ENCODE measurements at regions not wholly inside any gene's neighbourhood (a gene's known extent, or its start where the extent isn't known, plus 50 kb on each side); places are given as distances from the start of the nearest gene placed in this dataset.
"Not testable (repeated sequence)": the region's sequence is repeated elsewhere in the genome, so short reads cannot be mapped to it uniquely, and the experiment has no call there.

DNA sequence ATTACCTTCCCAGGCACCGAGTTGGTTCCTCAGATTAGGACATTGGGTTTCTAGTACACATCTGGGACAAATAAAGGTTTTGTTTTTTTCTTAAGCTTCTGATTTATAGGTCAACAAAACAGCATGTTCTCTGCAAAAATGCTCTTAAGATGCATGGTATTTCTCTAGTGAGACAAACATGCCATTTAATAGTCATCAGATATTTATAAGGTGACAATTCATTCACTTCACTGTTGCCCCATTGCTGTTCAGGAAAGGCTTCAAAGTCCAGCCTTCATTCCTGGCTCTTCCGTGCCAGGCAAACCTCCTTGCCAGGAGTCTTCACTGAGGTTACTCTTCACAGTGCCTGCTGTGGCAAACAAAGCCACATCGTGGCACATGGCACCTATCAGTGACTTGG, 156.3 kb upstream of the FNDC3A start:
- no peak for DNase-seq (ENCODE audit: extremely low read depth, low read depth)
- TF ChIP-seq, protein P1, sequence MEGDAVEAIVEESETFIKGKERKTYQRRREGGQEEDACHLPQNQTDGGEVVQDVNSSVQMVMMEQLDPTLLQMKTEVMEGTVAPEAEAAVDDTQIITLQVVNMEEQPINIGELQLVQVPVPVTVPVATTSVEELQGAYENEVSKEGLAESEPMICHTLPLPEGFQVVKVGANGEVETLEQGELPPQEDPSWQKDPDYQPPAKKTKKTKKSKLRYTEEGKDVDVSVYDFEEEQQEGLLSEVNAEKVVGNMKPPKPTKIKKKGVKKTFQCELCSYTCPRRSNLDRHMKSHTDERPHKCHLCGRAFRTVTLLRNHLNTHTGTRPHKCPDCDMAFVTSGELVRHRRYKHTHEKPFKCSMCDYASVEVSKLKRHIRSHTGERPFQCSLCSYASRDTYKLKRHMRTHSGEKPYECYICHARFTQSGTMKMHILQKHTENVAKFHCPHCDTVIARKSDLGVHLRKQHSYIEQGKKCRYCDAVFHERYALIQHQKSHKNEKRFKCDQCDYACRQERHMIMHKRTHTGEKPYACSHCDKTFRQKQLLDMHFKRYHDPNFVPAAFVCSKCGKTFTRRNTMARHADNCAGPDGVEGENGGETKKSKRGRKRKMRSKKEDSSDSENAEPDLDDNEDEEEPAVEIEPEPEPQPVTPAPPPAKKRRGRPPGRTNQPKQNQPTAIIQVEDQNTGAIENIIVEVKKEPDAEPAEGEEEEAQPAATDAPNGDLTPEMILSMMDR (IDR thresholded peaks at IDR 0.05; ENCODE audit: low read depth, low read length), result no peak

DNA sequence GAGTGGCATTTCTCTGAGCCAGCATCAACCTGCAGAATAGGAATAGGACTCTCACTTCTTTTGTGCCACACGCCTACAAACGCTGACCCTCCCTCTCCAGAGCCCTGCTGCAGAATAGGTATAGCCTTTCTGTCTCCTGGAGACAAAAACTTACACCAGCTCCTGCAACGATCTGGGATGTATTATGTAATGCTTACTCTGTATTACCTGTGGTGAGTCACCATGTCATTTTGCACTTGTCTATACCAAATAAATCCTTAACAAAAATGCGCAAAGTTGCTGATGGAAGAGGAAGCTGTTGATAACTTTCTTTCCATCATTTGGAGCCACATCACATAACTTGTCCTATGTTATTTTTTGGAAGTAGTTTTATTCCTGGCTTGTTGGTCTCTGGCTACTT, 155.8 kb upstream of the FNDC3A start:
- no peak for DNase-seq (ENCODE audit: extremely low read depth, low read depth)
- TF ChIP-seq, protein P1 (IDR thresholded peaks at IDR 0.05; ENCODE audit: low read depth, low read length), result no peak

DNA sequence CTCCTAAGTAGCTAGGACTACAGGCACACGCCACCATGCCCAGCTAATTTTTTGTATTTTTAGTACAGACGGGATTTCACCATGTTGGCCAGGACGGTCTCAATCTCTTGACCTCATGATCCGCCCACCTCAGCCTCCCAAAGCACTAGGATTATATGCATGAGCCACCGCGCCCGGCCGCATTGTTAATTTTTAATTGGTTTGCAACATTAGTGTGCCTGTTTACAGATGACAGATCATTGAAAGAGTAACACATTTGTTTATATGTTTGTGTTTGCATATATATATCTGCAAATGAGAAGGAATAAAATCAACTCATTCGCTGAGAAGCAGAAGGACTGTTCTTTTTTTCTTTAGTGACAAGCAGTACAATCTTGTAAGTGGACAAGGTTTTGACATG, 152.2 kb upstream of the FNDC3A start:
- DNase-seq (ENCODE audit: extremely low read depth, low read depth), result not testable (repeated sequence)

DNA sequence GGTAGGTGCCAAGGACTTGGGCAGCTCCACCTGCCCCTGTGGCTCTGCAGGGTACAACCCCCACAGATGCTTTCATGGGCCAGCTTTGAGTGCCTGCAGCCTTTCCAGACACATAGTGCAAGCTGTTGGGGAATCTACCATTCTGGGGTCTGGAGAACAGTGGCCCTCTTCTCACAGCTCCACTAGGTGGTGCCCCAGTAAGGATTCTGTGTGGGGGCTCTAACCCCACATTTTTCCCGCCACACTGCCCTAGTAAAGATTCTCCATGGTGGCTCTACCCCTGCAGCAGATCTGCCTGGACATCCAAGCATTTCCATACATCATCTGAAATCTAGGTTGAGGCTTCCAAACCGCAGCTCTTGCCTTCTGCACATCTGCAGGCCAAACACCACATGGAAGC, 149.7 kb upstream of the FNDC3A start:
- no peak for DNase-seq (ENCODE audit: extremely low read depth, low read depth)
- TF ChIP-seq, protein P1 (IDR thresholded peaks at IDR 0.05; ENCODE audit: low read depth, low read length), result no peak

DNA sequence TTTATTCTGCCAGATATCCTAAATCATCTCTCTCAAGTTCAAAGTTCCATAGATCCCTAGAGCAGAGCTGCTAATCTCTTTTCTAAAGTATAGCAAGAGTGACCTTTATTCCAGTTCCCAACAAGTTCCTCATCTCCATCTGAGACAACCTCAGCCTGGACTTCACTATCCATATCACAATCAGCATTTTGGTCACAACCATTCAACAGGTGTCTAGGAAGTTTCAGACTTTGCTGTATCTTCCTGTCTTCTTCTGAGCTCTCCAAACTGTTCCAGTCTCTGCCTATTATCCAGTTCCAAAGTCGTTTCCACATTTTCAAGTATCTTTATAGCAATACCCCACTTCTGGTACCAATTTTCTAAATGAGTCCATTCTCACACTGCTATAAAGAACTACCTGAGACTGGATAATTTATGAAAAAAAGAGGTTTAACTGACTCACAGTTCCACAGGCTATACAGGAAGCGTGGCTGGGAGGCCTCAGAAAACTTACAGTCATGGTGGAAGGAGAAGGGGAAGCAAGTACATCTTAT, 148.7 kb upstream of the FNDC3A start:
- DNase-seq (ENCODE audit: extremely low read depth, low read depth), result not testable (repeated sequence)

DNA sequence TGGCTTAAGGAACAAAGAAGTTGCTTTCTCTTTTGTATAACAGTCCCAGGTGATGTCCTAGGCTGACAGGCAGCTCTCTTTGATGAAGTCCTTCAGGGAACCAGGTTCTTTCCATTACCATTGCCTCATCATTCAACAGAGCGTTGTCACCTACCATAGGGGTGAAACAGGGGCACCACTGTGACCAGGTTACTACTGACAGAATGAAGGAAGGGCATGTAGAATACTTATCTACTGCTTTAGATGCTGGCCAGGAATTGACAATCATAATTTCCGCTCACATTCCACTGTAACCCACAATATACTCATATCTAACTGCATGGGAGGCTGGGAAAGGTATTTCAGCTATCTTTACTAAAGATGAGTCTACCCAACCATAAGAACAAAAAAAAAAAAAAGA, 148.0 kb upstream of the FNDC3A start:
- TF ChIP-seq, protein P1 (IDR thresholded peaks at IDR 0.05; ENCODE audit: low read depth, low read length), result no peak

DNA sequence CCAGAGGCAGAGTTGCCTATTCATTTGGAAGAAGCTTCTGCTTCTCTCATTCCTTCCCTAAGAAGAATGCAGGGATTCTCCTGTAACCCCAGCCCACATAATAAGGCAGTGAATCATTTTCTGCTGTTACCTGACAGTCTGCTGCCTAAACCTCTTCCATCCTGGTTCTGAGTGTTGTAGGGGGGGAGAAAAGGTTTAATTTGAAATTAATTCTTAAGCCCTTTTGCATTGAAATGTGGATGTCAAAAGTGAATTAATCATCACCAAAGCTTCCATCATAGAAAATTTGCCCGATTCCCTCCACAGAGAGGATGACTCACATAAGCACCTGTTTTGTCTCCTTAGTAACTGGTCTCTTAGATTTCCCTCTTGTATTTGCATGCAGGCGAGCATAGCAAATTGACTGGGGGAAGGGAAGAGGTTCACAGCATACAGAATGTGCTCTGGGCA, 146.7 kb upstream of the FNDC3A start:
- TF ChIP-seq, protein P1 (IDR thresholded peaks at IDR 0.05; ENCODE audit: low read depth, low read length), result no peak
- no peak for DNase-seq (ENCODE audit: extremely low read depth, low read depth)

More for the DNA sequence above, 148.0 kb upstream of the FNDC3A start:
- DNase-seq (ENCODE audit: extremely low read depth, low read depth), result no peak

DNA sequence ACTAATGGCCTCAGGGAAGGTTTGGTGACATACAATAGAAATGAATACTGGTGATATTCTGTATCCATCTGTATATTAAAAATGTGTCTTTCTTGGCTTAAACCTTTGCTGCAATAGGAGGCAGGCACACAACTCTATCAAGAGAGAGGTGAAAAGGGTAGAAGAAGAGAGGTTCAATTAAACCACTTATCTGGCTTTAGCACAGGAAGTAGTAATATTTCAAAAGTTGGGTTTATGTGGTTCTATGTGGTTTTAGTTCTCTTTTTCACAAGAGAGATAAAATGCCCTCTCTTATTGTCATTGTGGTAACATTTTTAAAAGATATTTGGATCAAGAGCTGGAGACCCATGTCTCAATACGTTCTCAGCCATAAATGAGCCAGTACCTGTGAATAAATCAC, 146.2 kb upstream of the FNDC3A start:
- no peak for DNase-seq (ENCODE audit: extremely low read depth, low read depth)
- TF ChIP-seq, protein P1 (IDR thresholded peaks at IDR 0.05; ENCODE audit: low read depth, low read length), result no peak

All from AG09319 (cell line).